HG02759 (cell line): ENCODE measurements at regions not wholly inside any gene's neighbourhood (a gene's known extent, or its start where the extent isn't known, plus 50 kb on each side); places are given as distances from the start of the nearest gene placed in this dataset.
"Not testable (repeated sequence)": the region's sequence is repeated elsewhere in the genome, so short reads cannot be mapped to it uniquely, and the experiment has no call there.

Source experiments
- ATAC-seq: cut with Tn5 transposase; IDR thresholded peaks from one replicate; pipeline ENCODE4 v1.9.1; 2021; ENCODE audit warnings: mild to moderate bottlenecking, moderate library complexity; ENCODE audit not compliant: unreplicated experiment

- ATAC-seq, result no peak
Observed at GRCh38 chr12:31215518-31216232, 110.3 kb downstream of the SINHCAF start.

GRCh38 chr12:31216479-31216878 is 109.5 kb downstream of the SINHCAF start:
- no peak for ATAC-seq

GRCh38 chr12:31217356-31218130 is 108.4 kb downstream of the SINHCAF start:
- ATAC-seq, result no peak

- no peak for ATAC-seq
Observed at GRCh38 chr12:31218203-31219025, 107.5 kb downstream of the SINHCAF start.

DNA sequence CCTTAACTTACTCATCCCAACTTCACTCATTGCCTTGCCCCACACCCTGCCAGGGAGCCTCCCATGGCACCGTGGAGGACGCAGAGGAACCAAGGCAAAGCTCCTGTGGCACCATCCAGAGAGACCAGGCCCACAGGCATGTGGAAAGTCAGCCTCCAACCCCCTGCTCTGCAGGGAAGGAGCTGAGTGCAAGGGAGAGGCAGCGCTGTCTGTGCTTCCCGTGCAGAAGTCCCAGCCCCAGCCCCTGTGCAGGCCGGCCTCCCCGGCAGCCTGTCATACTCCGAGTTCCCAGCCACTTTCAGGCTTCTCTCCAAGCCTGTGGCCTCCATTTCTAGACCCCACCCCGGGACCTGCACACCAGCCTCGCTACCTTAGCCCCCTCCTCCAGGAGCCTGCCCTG is 106.4 kb downstream of the SINHCAF start:
- ATAC-seq, result no peak

GRCh38 chr12:31220061-31220460 is 105.9 kb downstream of the SINHCAF start:
- no peak for ATAC-seq

DNA sequence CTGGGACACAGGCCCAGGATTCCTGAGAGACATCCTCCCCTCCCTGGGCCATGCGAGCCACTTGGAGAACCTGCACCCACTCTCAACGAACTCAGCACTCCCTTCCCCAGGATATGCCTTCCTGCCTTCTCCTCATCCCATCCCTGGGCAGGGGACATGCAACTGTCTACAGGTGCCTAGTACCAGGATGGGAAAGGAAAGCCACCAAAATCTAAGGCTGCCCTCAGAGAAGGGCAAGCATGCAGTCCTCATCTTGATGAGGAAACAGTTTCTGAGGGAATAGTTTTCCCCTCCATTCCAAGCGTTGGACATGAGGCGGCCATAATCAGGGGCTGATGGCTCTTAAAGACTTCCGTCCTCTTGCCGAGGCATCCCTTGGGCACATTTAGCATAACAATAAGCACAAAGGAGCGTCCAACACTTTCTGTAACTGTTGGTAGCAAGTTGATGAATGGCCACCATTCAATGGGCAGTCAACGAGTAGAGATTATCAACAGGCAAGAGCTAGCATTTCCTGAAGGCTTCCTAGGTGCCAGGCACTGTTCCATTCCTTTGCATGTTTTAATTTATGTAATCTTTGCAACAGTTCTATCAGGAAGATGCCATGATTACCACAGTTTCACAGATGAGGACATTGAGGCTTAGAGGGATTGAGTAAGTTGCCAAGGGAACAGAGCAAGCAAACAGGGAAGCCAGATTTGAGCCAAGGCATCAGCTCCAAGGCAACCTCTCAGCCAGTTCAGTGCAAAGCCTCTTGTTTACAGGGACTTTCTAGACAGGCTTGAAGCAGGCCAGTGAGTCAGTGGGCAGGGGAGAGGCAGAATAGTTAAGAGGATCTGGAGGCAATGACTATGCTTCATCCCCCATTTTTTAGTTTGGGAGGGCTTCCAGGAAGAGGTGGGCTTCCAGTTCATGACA is 105.1 kb downstream of the SINHCAF start:
- ATAC-seq, result no peak

- ATAC-seq, result no peak
Observed at GRCh38 chr12:31221551-31221945, 104.4 kb downstream of the SINHCAF start.

DNA sequence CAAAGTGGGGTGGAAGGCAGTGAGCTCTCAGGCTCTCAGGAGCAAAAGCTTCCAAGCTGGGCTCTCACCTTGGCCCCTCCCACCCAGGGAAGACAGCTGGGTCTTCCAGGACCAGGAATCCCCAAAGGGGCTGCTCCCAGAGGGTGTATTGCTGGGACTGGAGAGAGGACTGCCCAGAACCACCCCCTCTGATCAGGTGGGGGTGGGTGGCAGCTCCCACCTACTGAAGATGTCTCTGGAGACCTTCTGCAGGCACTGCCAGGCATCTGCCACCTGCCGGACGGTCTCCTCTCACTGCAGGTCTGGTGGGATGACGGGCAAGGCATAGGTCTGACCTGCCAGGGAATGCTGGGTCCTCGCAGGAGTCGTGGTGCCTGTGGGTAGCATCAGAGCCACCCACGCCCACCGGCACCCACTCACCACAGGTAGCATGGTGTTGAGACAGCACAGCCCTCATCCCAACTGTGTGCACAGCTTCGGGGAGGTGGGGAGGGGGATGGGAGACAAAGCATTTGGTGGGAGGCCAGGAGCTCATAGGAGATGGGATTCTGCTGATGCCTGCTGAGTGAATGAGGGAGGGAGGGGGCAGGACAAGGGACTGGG is 103.2 kb downstream of the SINHCAF start:
- no peak for ATAC-seq

GRCh38 chr12:31223640-31224039 is 102.3 kb downstream of the SINHCAF start:
- not testable (repeated sequence) for ATAC-seq

- ATAC-seq, result no peak
Observed at GRCh38 chr12:31224768-31225448, 101.0 kb downstream of the SINHCAF start.

GRCh38 chr12:31225656-31226535 is 100.1 kb downstream of the SINHCAF start:
- no peak for ATAC-seq

- ATAC-seq, result no peak
Observed at GRCh38 chr12:31226639-31227038, 99.3 kb downstream of the SINHCAF start.

DNA sequence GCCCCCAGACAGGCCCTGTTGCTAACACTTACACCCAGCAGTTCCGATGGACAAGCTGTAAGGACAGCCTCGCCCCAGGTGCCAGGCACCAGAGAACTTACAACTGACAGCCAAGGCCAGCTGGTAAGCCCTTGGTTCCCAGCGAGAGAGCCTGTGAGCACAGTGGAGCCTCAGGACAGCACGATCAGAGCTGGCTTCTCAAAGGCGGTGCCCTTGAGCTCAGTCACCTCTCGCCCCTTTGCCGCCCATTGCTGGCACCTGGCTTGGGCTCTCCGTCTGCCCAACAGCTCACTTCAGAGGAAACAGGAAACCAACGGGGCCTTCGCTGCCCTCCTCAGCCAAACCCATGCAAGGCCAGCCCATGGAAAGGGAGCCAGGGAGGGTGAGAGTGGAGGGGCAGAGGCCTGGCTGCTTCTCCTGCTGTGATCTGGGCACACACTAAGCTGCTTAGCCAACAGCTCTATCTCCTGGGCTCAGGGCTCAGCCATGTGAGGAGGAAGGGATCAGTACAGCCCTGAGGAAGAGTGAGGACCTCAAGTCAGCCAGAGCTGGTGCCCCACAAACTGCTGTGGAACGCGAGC is 98.5 kb downstream of the SINHCAF start:
- no peak for ATAC-seq

DNA sequence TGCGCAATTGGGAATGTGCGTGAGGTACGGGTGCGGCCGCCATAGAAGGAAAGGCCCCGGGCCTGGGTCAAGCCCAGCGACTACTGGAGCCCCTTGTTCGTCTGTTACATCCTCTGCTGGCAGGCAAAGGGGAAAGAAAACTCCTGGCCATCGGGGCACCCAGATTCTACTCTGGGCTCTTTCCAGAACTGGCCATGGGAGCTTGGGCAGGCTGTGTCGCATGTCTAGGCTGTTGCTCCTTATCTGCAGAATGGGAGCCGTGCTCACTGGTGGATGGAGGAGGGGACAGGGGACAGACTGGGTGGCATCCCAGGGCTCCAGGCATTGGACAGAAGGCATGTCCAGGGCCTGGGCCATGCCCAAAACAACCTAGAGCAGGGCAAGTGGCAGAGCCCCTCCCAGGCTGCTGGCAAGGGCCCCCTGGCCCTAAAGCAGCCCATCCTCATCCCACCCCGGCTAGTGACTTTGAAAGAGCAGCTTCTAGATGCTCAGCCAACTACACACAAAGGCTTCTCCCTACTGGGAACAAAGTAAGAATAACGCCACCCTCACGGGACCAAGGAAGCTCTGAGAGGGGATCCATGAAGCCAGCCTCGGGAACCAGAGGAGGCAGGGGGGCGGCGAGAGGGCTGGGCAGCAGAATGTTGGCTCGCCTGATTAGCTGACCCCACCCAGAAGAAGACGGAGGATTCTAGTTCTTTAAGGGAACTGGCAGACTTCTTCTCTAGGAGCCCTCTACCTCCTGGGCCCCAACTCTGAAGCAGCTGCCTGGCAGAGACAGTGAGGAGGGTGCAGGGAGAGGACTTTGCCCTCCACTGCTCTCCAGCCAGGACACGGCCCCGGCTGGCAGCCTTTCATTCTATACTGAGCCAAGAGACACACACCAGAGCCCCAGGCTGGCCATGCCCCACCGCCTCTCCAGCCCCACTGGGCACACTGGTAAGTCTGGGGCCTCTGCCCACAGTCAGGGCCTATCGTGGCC is 96.8 kb downstream of the SINHCAF start:
- no peak for ATAC-seq

GRCh38 chr12:31230004-31230403 is 95.9 kb downstream of the SINHCAF start:
- ATAC-seq, result no peak
